ENCODE measurements at regions not wholly inside any gene's neighbourhood (a gene's known extent, or its start where the extent isn't known, plus 50 kb on each side); places are given as distances from the start of the nearest gene placed in this dataset.

- TF ChIP-seq RCOR1 (IDR thresholded peaks at IDR 0.05; ENCODE audit: low read depth, low read length), result no peak
- no peak for TF ChIP-seq MYC (IDR thresholded peaks at IDR 0.05; ENCODE audit: borderline replicate concordance, low read length)
- no peak for TF ChIP-seq E2F6 (IDR thresholded peaks at IDR 0.05; ENCODE audit: borderline replicate concordance, low read depth)
- TF ChIP-seq MAFK (IDR thresholded peaks at IDR 0.05; ENCODE audit: partially characterized antibody), result no peak
These were observed 659.2 kb upstream of the AADAT start for GRCh38 chr4:170748975-170749374.

GRCh38 chr4:170743633-170744032, 653.9 kb upstream of the AADAT start:
- TF ChIP-seq CHD4 (IDR thresholded peaks at IDR 0.05; ENCODE audit: borderline replicate concordance), result no peak
- Histone ChIP-seq H3K4me2 (no peak overlapping the region), H3K9me3 (no peaks in the 10 kb centered on the region), H3K4me1 (no peaks in the 10 kb centered on the region), H3K27ac (no peak overlapping the region), H3K4me3 (no peak overlapping the region)
- ATAC-seq, result no peak
- WGBS (ENCODE audit: missing lambda C conversion rate), result 66% methylated on average over 11 of the region's 13 CpGs
- ChIA-PET CTCF (no interaction called here), POLR2A (no interaction called here)
- DNase-seq (ENCODE audit: low read depth in 1 of 2, low spot score in 1 of 2), result no peak
- FAIRE-seq, result no peak

More at GRCh38 chr4:170748975-170749374, 659.2 kb upstream of the AADAT start:
- FAIRE-seq (no peak), DNase-seq (ENCODE audit: low read depth in 1 of 2, low spot score in 1 of 2) (no peak), ATAC-seq (no peak)
- no peaks in the 10 kb centered on the region for H3K9me3 ChIP-seq
- no peak overlapping the region for H3K27ac ChIP-seq
- H3K4me3 ChIP-seq, result no peak overlapping the region
- CTCF ChIA-PET, result no interaction called here
- H3K4me2 ChIP-seq, result no peak overlapping the region
- 46% methylated on average over 1 of the region's 2 CpGs for WGBS (ENCODE audit: missing lambda C conversion rate)
- no peaks in the 10 kb centered on the region for H3K4me1 ChIP-seq
- POLR2A ChIA-PET, result no interaction called here

GRCh38 chr4:170741856-170742255, 652.1 kb upstream of the AADAT start:
- ChIA-PET POLR2A (no interaction called here), CTCF (no interaction called here)
- ATAC-seq (no peak), FAIRE-seq (no peak), DNase-seq (ENCODE audit: low read depth in 1 of 2, low spot score in 1 of 2) (no peak)
- TF ChIP-seq GATA3 (IDR thresholded peaks at IDR 0.05; ENCODE audit: borderline replicate concordance) (no peak), ZSCAN20 (CRISPR knock-in tag; IDR thresholded peaks at IDR 0.05) (no peak), HOXB5 (CRISPR knock-in tag; IDR thresholded peaks at IDR 0.05) (no peak), CHD4 (IDR thresholded peaks at IDR 0.05; ENCODE audit: borderline replicate concordance) (no peak), ZC3H11A (IDR thresholded peaks at IDR 0.05) (no peak), BHLHE40 (IDR thresholded peaks at IDR 0.05; ENCODE audit: low read depth, low read length) (no peak), FOSB (CRISPR knock-in tag; IDR thresholded peaks at IDR 0.05) (no peak), BCL3 (IDR thresholded peaks at IDR 0.05) (no peak), EP300 (IDR thresholded peaks at IDR 0.05) (no peak), RFX5 (IDR thresholded peaks at IDR 0.05) (no peak), CEBPB (IDR thresholded peaks at IDR 0.05) (no peak), FOXS1 (CRISPR knock-in tag; IDR thresholded peaks at IDR 0.05) (no peak), ZFP36 (IDR thresholded peaks at IDR 0.05; ENCODE audit: borderline replicate concordance, partially characterized antibody) (no peak), HEYL (CRISPR knock-in tag; IDR thresholded peaks at IDR 0.05) (no peak), ATOH8 (CRISPR knock-in tag; IDR thresholded peaks at IDR 0.05; ENCODE audit: low read depth) (no peak), NR3C1 (IDR thresholded peaks at IDR 0.05) (no peak), E2F6 (IDR thresholded peaks at IDR 0.05; ENCODE audit: borderline replicate concordance, low read depth) (no peak)
- no peaks in the 10 kb centered on the region for H3K4me1 ChIP-seq
- WGBS (ENCODE audit: missing lambda C conversion rate), result 41% methylated on average over 4 of the region's 4 CpGs
- no peaks in the 10 kb centered on the region for H3K9me3 ChIP-seq
- H3K4me2 ChIP-seq, result no peak overlapping the region
- no peak overlapping the region for H3K27ac ChIP-seq
- no peak overlapping the region for H3K4me3 ChIP-seq

Data from A549 (cell line).